GM12878 (cell line): ENCODE measurements at regions not wholly inside any gene's neighbourhood (a gene's known extent, or its start where the extent isn't known, plus 50 kb on each side); places are given as distances from the start of the nearest gene placed in this dataset.

Experiments used
- ATAC-seq: fragments of 200-7000 bp; cut with Tn5 transposase; 3 replicates; pipeline ENCODE4 v1.9.1; 2020; ENCODE audit warnings: mild to moderate bottlenecking, moderate library complexity
- BruUV-seq: library from RNA; stranded (reverse); fragments of 400-500 nt; replicated peaks from 2 replicates; lab custom pipeline; 2021; lab: Mats Ljungman, UMichigan
- CTCF ChIA-PET: fragments of 300-600 bp; sonication (Branson Sonifier 250); formaldehyde crosslinking; extraction: SDS; loops from one replicate; lab custom pipeline; 2021; ENCODE audit warnings: inconsistent platforms; lab: Yijun Ruan, JAX
- POLR2A ChIA-PET: fragments of 350-600 bp; formaldehyde crosslinking; extraction: SDS; loops from one replicate; lab custom pipeline; 2021; ENCODE audit warnings: inconsistent platforms; lab: Charles Lee
- RAD21 ChIA-PET: fragments of 300-600 bp; sonication (Branson Sonifier 250); formaldehyde crosslinking; loops from one replicate; lab custom pipeline; 2023; ENCODE audit warnings: antibody characterized with exemption; ENCODE audit not compliant: unreplicated experiment; lab: Charles Lee
- SMC1A ChIA-PET: fragments of 300-600 bp; sonication (Branson Sonifier 250); formaldehyde crosslinking; loops from one replicate; lab custom pipeline; 2023; ENCODE audit not compliant: unreplicated experiment, uncharacterized antibody; lab: Charles Lee
- DNase-seq: peaks from one replicate; pipeline ENCODE4 v3.0.0-alpha.2; 2011; ENCODE audit warnings: low read depth, low spot score
- FAIRE-seq: peaks from 3 replicates; lab custom pipeline; 2011; peaks lifted over from hg19 to GRCh38; lab: Jason Lieb, UNC
- H2AFZ ChIP-seq: 2 replicates; pipeline ENCODE4 v1.6.0; 2011; ENCODE audit warnings: low read depth, low read length, control low read depth; ENCODE audit not compliant: control insufficient read depth
- H3K27ac ChIP-seq: 2 replicates; pipeline ENCODE4 v1.5.1; 2011; ENCODE audit warnings: control low read depth; ENCODE audit not compliant: control insufficient read depth, insufficient read depth
- H3K27me3 ChIP-seq, 2 experiments: replicated peaks in 1 of 2; 2 replicates each; pipeline versions ENCODE4 v1.6.0 to v1.6.1; 2011; ENCODE audit warnings: low read length in 1 of 2; ENCODE audit not compliant: control insufficient read depth in 2 of 2, insufficient read depth in 2 of 2
- H3K36me3 ChIP-seq, 2 experiments: 2 replicates each; pipeline ENCODE4 v1.5.1; 2011; ENCODE audit warnings: low read length in 1 of 2; ENCODE audit not compliant: control insufficient read depth in 2 of 2, insufficient read depth in 2 of 2
- H3K4me1 ChIP-seq: 2 replicates; pipeline ENCODE4 v1.6.1; 2011; ENCODE audit warnings: mild to moderate bottlenecking, low read length, moderate library complexity, mixed read lengths; ENCODE audit not compliant: control insufficient read depth, insufficient read depth
- H3K4me2 ChIP-seq: 2 replicates; pipeline ENCODE4 v1.6.0; 2011; ENCODE audit warnings: control low read depth; ENCODE audit not compliant: control insufficient read depth, insufficient read depth
- H3K4me3 ChIP-seq: fragments of 200-600 bp; sonication (generic); 2 replicates; pipeline ENCODE4 v1.5.1; 2016
- H3K79me2 ChIP-seq: 2 replicates; pipeline ENCODE4 v1.6.0; 2011; ENCODE audit warnings: low read length; ENCODE audit not compliant: control insufficient read depth, insufficient read depth
- H3K9ac ChIP-seq: 2 replicates; pipeline ENCODE4 v1.8.0; 2011; ENCODE audit warnings: low read length, control low read depth, mixed read lengths; ENCODE audit not compliant: control insufficient read depth, insufficient read depth
- H3K9me3 ChIP-seq: replicated peaks from 3 replicates; pipeline ENCODE4 v1.5.1; 2011; ENCODE audit warnings: mild to moderate bottlenecking, low read length; ENCODE audit not compliant: control insufficient read depth, insufficient read depth
- H4K20me1 ChIP-seq: 2 replicates; pipeline ENCODE4 v1.6.0; 2011; ENCODE audit not compliant: control insufficient read depth, insufficient read depth
- ASH2L ChIP-seq: fragments of 300-600, 200-600 bp; sonication (generic); IDR thresholded peaks from 2 replicates; pipeline ENCODE4 v1.6.1; 2017; ENCODE audit warnings: low read depth, mild to moderate bottlenecking, borderline replicate concordance
- EP300 ChIP-seq, 2 experiments: fragments of 150-350 bp in 1 of 2; IDR thresholded peaks; 2 replicates each; pipeline ENCODE4 v1.6.1; 2011 to 2012; ENCODE audit warnings: low read depth in 2 of 2, low read length in 2 of 2, borderline replicate concordance in 1 of 2, improper control_type of control experiment in 1 of 2, inconsistent platforms in 1 of 2; ENCODE audit not compliant: control insufficient read depth in 1 of 2
- ETV6 ChIP-seq, 2 experiments: fragments of 450-650 bp in 1 of 2; IDR thresholded peaks in 1 of 2; conservative IDR thresholded peaks in 1 of 2; 2 replicates each; pipeline ENCODE4 v1.6.1; 2014; ENCODE audit warnings: antibody characterized with exemption in 1 of 2, borderline replicate concordance in 1 of 2, low read depth in 1 of 2, mild to moderate bottlenecking in 1 of 2, moderate library complexity in 1 of 2
- NFYB ChIP-seq: IDR thresholded peaks from 2 replicates; pipeline ENCODE4 v1.6.1; 2011; ENCODE audit warnings: low read depth, mild to moderate bottlenecking, low read length, improper control_type of control experiment, moderate library complexity; ENCODE audit not compliant: insufficient read depth
- NR2C1 ChIP-seq: fragments of 450-650 bp; IDR thresholded peaks from 2 replicates; pipeline ENCODE4 v1.6.1; 2017; ENCODE audit warnings: antibody characterized with exemption, mild to moderate bottlenecking, moderate library complexity
- RB1 ChIP-seq: fragments of 450-650 bp; formaldehyde crosslinking; IDR thresholded peaks from 2 replicates; pipeline ENCODE4 v1.6.1; 2017; ENCODE audit warnings: mild to moderate bottlenecking, borderline replicate concordance
- TARDBP ChIP-seq: IDR thresholded peaks from 2 replicates; pipeline ENCODE4 v1.6.1; 2016; ENCODE audit warnings: borderline replicate concordance
- WGBS: methylation state at CpG from one replicate; pipeline ENCODE4 v1.1.6; 2016; ENCODE audit warnings: low lambda C conversion rate; ENCODE audit not compliant: insufficient replicate concordance, insufficient coverage; ENCODE audit errors: missing lambda C conversion rate; 5-methylcytosine and 5-hydroxymethylcytosine counted together
- in situ Hi-C: fragments of 300-500 bp; cut with MboI; formaldehyde crosslinking; loops from 9 replicates; pipeline ENCODE4 v1.14.3; 2018; ENCODE audit warnings: mixed read lengths
- intact Hi-C: fragments of 100-400 bp; cut with micrococcal nuclease; formaldehyde crosslinking; loops from one replicate; pipeline ENCODE4 v1.14.2; 2022; ENCODE audit not compliant: unreplicated experiment
- TF ChIP-seq, protein P1 (sequence below): fragments of 450-650 bp; IDR thresholded peaks from 2 replicates; pipeline ENCODE4 v1.6.1; 2017; ENCODE audit warnings: borderline replicate concordance
- TF ChIP-seq, protein P2 (sequence below): fragments of 450-650 bp; formaldehyde crosslinking; IDR thresholded peaks from 2 replicates; pipeline ENCODE4 v1.4.0; 2022; ENCODE audit warnings: mild to moderate bottlenecking, moderate library complexity

DNA sequence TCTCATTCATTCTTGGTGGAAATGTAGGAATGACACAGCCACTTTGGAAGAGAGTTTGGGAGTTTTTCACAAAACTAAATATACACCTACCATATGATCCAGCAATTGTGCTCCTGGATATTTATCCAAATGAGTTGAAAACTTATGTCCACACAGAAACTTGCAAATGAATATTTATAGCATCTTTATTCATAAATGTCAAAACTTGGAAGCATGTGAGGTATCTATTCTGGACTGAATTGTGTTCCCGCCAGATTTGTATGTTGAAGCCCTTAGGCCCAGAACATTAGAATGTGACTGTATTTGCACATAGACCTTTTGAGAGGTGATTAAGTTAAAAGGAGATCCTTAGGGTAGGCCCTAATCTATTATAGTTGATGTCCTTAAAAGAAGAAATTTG is 409.4 kb upstream of the SYT4 start:
- POLR2A ChIA-PET = no interaction called here
- TF ChIP-seq TARDBP (no peak), NR2C1 (no peak), EP300 (IDR thresholded peaks at IDR 0.05; ENCODE audit: borderline replicate concordance in 1 of 2, control insufficient read depth in 1 of 2, low read depth in 2 of 2, low read length in 2 of 2) (no peak), NFYB (no peak), RB1 (no peak), ASH2L (no peak), ETV6 (conservative IDR thresholded peaks at IDR 0.05 in 1 of 2, IDR thresholded peaks at IDR 0.05 in 1 of 2; ENCODE audit: borderline replicate concordance in 1 of 2, low read depth in 1 of 2) (no peak)
- TF ChIP-seq, protein P1, sequence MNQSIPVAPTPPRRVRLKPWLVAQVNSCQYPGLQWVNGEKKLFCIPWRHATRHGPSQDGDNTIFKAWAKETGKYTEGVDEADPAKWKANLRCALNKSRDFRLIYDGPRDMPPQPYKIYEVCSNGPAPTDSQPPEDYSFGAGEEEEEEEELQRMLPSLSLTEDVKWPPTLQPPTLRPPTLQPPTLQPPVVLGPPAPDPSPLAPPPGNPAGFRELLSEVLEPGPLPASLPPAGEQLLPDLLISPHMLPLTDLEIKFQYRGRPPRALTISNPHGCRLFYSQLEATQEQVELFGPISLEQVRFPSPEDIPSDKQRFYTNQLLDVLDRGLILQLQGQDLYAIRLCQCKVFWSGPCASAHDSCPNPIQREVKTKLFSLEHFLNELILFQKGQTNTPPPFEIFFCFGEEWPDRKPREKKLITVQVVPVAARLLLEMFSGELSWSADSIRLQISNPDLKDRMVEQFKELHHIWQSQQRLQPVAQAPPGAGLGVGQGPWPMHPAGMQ = no peak
- TF ChIP-seq, protein P2, sequence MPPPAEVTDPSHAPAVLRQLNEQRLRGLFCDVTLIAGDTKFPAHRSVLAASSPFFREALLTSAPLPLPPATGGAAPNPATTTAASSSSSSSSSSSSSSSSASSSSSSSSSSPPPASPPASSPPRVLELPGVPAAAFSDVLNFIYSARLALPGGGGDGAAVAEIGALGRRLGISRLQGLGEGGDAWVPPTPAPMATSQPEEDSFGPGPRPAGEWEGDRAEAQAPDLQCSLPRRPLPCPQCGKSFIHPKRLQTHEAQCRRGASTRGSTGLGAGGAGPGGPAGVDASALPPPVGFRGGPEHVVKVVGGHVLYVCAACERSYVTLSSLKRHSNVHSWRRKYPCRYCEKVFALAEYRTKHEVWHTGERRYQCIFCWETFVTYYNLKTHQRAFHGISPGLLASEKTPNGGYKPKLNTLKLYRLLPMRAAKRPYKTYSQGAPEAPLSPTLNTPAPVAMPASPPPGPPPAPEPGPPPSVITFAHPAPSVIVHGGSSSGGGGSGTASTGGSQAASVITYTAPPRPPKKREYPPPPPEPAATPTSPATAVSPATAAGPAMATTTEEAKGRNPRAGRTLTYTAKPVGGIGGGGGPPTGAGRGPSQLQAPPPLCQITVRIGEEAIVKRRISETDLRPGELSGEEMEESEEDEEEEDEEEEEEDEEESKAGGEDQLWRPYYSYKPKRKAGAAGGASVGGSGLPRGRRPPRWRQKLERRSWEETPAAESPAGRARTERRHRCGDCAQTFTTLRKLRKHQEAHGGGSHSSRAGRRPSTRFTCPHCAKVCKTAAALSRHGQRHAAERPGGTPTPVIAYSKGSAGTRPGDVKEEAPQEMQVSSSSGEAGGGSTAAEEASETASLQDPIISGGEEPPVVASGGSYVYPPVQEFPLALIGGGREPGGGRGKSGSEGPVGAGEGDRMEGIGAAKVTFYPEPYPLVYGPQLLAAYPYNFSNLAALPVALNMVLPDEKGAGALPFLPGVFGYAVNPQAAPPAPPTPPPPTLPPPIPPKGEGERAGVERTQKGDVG (CRISPR knock-in tag) = no peak
- 54% methylated on average over 1 of the region's 1 CpG for WGBS
- no TSS peak for BruUV-seq
- no peaks in the 10 kb centered on the region for H4K20me1 ChIP-seq
- H3K4me2 ChIP-seq = no peak overlapping the region
- H3K79me2 ChIP-seq = no peaks in the 10 kb centered on the region
- RAD21 ChIA-PET = no interaction called here
- H3K9ac ChIP-seq = no peak overlapping the region
- DNase-seq (no peak), FAIRE-seq (no peak), ATAC-seq (no peak)
- H3K36me3 ChIP-seq = no peaks in the 10 kb centered on the region
- SMC1A ChIA-PET = no interaction called here
- no peak overlapping the region for H3K27ac ChIP-seq
- H2AFZ ChIP-seq = no peak overlapping the region
- no peaks in the 10 kb centered on the region for H3K4me1 ChIP-seq
- no peaks in the 10 kb centered on the region for H3K9me3 ChIP-seq
- CTCF ChIA-PET = no interaction called here
- H3K4me3 ChIP-seq = no peak overlapping the region
- in situ Hi-C loops (no loop called here), intact Hi-C loops (no loop called here)
- no peaks in the 10 kb centered on the region for H3K27me3 ChIP-seq
